IMR-90 (cell line): ENCODE measurements at regions not wholly inside any gene's neighbourhood (a gene's known extent, or its start where the extent isn't known, plus 50 kb on each side); places are given as distances from the start of the nearest gene placed in this dataset.

Source experiments
- ATAC-seq: fragments of 200-7000 bp; cut with Tn5 transposase; 2 replicates; pipeline ENCODE4 v1.9.1; 2020; ENCODE audit warnings: low read depth, mild to moderate bottlenecking, moderate library complexity
- BruUV-seq: library from RNA; stranded (reverse); fragments of 400-500 nt; replicated peaks from 2 replicates; lab custom pipeline; 2021; lab: Mats Ljungman, UMichigan
- CTCF ChIA-PET: fragments of 300-600 bp; formaldehyde crosslinking; extraction: SDS; loops from one replicate; lab custom pipeline; 2021; ENCODE audit warnings: antibody characterized with exemption; lab: Yijun Ruan, JAX
- POLR2A ChIA-PET: fragments of 300-600 bp; sonication (Branson Sonifier 250); formaldehyde crosslinking; loops from one replicate; lab custom pipeline; 2022; ENCODE audit warnings: antibody characterized with exemption; ENCODE audit not compliant: unreplicated experiment; lab: Charles Lee
- DNase-seq: peaks from one replicate; pipeline ENCODE4 v3.0.0; 2013
- H2AFZ ChIP-seq: replicated peaks from 2 replicates; pipeline ENCODE3; 2013; ENCODE audit warnings: low read length, mild to moderate bottlenecking; ENCODE audit not compliant: poor library complexity
- H2AK5ac ChIP-seq: 2 replicates; pipeline ENCODE4 v1.6.1; 2013; ENCODE audit warnings: low read depth, low read length, inconsistent platforms
- H2AK9ac ChIP-seq: replicated peaks from 2 replicates; pipeline ENCODE3; 2013; ENCODE audit warnings: mild to moderate bottlenecking, low read depth, low read length, moderate library complexity; ENCODE audit not compliant: poor library complexity
- H2BK120ac ChIP-seq: 2 replicates; pipeline ENCODE4 v1.6.1; 2013; ENCODE audit warnings: low read depth, low read length, inconsistent platforms
- H2BK15ac ChIP-seq: 3 replicates; pipeline ENCODE4 v1.6.1; 2013; ENCODE audit warnings: low read depth, low read length, inconsistent platforms
- H2BK20ac ChIP-seq: 2 replicates; pipeline ENCODE4 v1.6.1; 2013; ENCODE audit warnings: low read depth, mild to moderate bottlenecking, inconsistent platforms, low read length, moderate library complexity
- H2BK5ac ChIP-seq: 2 replicates; pipeline ENCODE4 v1.6.1; 2013; ENCODE audit warnings: mild to moderate bottlenecking, low read depth, low read length, inconsistent platforms; ENCODE audit not compliant: poor library complexity, severe bottlenecking
- H3K14ac ChIP-seq: replicated peaks from 2 replicates; pipeline ENCODE4 v1.6.1; 2013; ENCODE audit warnings: low read depth, low read length, inconsistent platforms
- H3K18ac ChIP-seq: 2 replicates; pipeline ENCODE4 v1.6.1; 2013; ENCODE audit warnings: low read depth, low read length, control low read depth
- H3K23ac ChIP-seq: 2 replicates; pipeline ENCODE4 v1.6.1; 2013; ENCODE audit warnings: low read depth, low read length, inconsistent platforms
- H3K27ac ChIP-seq: 2 replicates; pipeline ENCODE4 v1.5.1; 2013; ENCODE audit warnings: mild to moderate bottlenecking, control low read depth, low read length; ENCODE audit not compliant: insufficient read depth
- H3K27me3 ChIP-seq: 2 replicates; pipeline ENCODE4 v1.6.1; 2013; ENCODE audit warnings: low read length; ENCODE audit not compliant: control insufficient read depth, insufficient read depth
- H3K36me3 ChIP-seq: 2 replicates; pipeline ENCODE4 v1.6.1; 2013; ENCODE audit warnings: low read length, mixed read lengths; ENCODE audit not compliant: control insufficient read depth, insufficient read depth
- H3K4ac ChIP-seq: 2 replicates; pipeline ENCODE4 v1.6.1; 2013; ENCODE audit warnings: low read depth, low read length, inconsistent platforms
- H3K4me1 ChIP-seq: 2 replicates; pipeline ENCODE4 v1.6.1; 2013; ENCODE audit warnings: low read length, mixed read lengths; ENCODE audit not compliant: control insufficient read depth, insufficient read depth
- H3K4me2 ChIP-seq: 2 replicates; pipeline ENCODE4 v1.6.1; 2013; ENCODE audit warnings: low read depth, mild to moderate bottlenecking, control low read depth, low read length, moderate library complexity
- H3K4me3 ChIP-seq: 2 replicates; pipeline ENCODE4 v1.5.1; 2013; ENCODE audit warnings: low read depth, mild to moderate bottlenecking, control low read depth, low read length, moderate library complexity; ENCODE audit not compliant: insufficient read depth
- H3K56ac ChIP-seq: 2 replicates; pipeline ENCODE4 v1.6.1; 2013; ENCODE audit warnings: low read length, inconsistent platforms; ENCODE audit not compliant: insufficient read depth; ENCODE audit errors: extremely low read depth
- H3K79me1 ChIP-seq, 2 experiments: 2 replicates each; pipeline ENCODE4 v1.6.1; 2013; ENCODE audit warnings: low read length in 2 of 2, inconsistent platforms in 1 of 2, low read depth in 1 of 2
- H3K9ac ChIP-seq: 2 replicates; pipeline ENCODE4 v1.6.1; 2013; ENCODE audit warnings: low read depth, low read length, control low read depth
- H3K9me1 ChIP-seq: 2 replicates; pipeline ENCODE4 v1.6.1; 2013; ENCODE audit warnings: low read length, inconsistent platforms; ENCODE audit not compliant: insufficient read depth
- H3K9me3 ChIP-seq: 2 replicates; pipeline ENCODE4 v1.6.1; 2013; ENCODE audit warnings: low read length; ENCODE audit not compliant: control insufficient read depth, insufficient read depth
- H4K20me1 ChIP-seq: 2 replicates; pipeline ENCODE4 v1.6.1; 2013; ENCODE audit warnings: low read length, inconsistent platforms; ENCODE audit not compliant: insufficient read depth
- H4K5ac ChIP-seq: 2 replicates; pipeline ENCODE4 v1.6.1; 2013; ENCODE audit warnings: mild to moderate bottlenecking, low read depth, low read length, control low read depth
- H4K8ac ChIP-seq, 2 experiments: 2 replicates each; pipeline ENCODE4 v1.6.1; 2013; ENCODE audit warnings: low read depth in 2 of 2, low read length in 2 of 2, control low read depth in 1 of 2, inconsistent platforms in 1 of 2
- H4K91ac ChIP-seq: 2 replicates; pipeline ENCODE4 v1.6.1; 2013; ENCODE audit warnings: low read depth, low read length, inconsistent platforms; ENCODE audit not compliant: insufficient read depth
- BHLHE40 ChIP-seq: fragments of 150-350 bp; IDR thresholded peaks from 2 replicates; pipeline ENCODE4 v1.6.1; 2016; ENCODE audit warnings: mild to moderate bottlenecking, low read depth, low read length
- CEBPB ChIP-seq: IDR thresholded peaks from 2 replicates; pipeline ENCODE4 v1.6.1; 2012; ENCODE audit warnings: low read depth, low read length, improper control_type of control experiment
- CHD1 ChIP-seq: IDR thresholded peaks from 2 replicates; pipeline ENCODE4 v1.6.1; 2012; ENCODE audit warnings: low read depth, low read length, improper control_type of control experiment
- FOS ChIP-seq: fragments of 150-350 bp; IDR thresholded peaks from 2 replicates; pipeline ENCODE4 v1.6.1; 2016; ENCODE audit warnings: low read depth, low read length
- MAZ ChIP-seq: IDR thresholded peaks from 2 replicates; pipeline ENCODE4 v1.6.1; 2012; ENCODE audit warnings: low read depth, mild to moderate bottlenecking, low read length, improper control_type of control experiment, moderate library complexity, borderline replicate concordance
- MXI1 ChIP-seq: IDR thresholded peaks from 2 replicates; pipeline ENCODE4 v1.6.1; 2012; ENCODE audit warnings: low read depth, mild to moderate bottlenecking, low read length, moderate library complexity, borderline replicate concordance
- NFE2L2 ChIP-seq: fragments of 150-350 bp; IDR thresholded peaks from 2 replicates; pipeline ENCODE4 v1.6.1; 2016; ENCODE audit warnings: low read depth, mild to moderate bottlenecking, low read length
- RCOR1 ChIP-seq: IDR thresholded peaks from 2 replicates; pipeline ENCODE4 v1.6.1; 2012; ENCODE audit warnings: mild to moderate bottlenecking, low read length, improper control_type of control experiment; ENCODE audit not compliant: insufficient replicate concordance
- RFX5 ChIP-seq: IDR thresholded peaks from 2 replicates; pipeline ENCODE4 v1.8.0; 2012; ENCODE audit warnings: low read depth, mild to moderate bottlenecking, low read length, moderate library complexity
- SMC3 ChIP-seq: fragments of 150-350 bp; IDR thresholded peaks from 2 replicates; pipeline ENCODE4 v1.6.1; 2016; ENCODE audit warnings: low read depth, mild to moderate bottlenecking, antibody characterized with exemption, low read length, moderate library complexity
- WGBS, 2 experiments: methylation state at CpG; one replicate each; pipeline versions ENCODE4 v1.1.5 to v1.1.7; 2013; ENCODE audit warnings: missing lambda C conversion rate in 2 of 2; ENCODE audit not compliant: insufficient read length in 1 of 2; ENCODE audit errors: extremely low coverage in 2 of 2; 5-methylcytosine and 5-hydroxymethylcytosine counted together
- dilution Hi-C: fragments of 300-500 bp; cut with HindIII; formaldehyde crosslinking; loops from one replicate; pipeline ENCODE4 v1.14.3; 2018; ENCODE audit warnings: low sequenced_read_pairs; ENCODE audit not compliant: unreplicated experiment
- in situ Hi-C: fragments of 300-500 bp; cut with MboI; formaldehyde crosslinking; loops from 3 replicates; pipeline ENCODE4 v1.14.3; 2019; ENCODE audit warnings: low sequenced_read_pairs, inconsistent platforms, mixed read lengths
- intact Hi-C: fragments of 100-400 bp; cut with micrococcal nuclease; formaldehyde crosslinking; loops from 2 replicates; pipeline ENCODE4 v1.10.0; 2022
- TF ChIP-seq, protein P1 (sequence below): fragments of 150-350 bp; IDR thresholded peaks from 2 replicates; pipeline ENCODE4 v1.6.1; 2017; ENCODE audit warnings: mild to moderate bottlenecking, antibody characterized with exemption, low read length, low read depth

- H2AK5ac ChIP-seq = no peak overlapping the region
- H3K4me1 ChIP-seq = peaks cover 5% of the 10 kb centered on the region
- H3K79me1 ChIP-seq = no peaks in the 10 kb centered on the region
- H2BK5ac ChIP-seq = no peak overlapping the region
- H2BK20ac ChIP-seq = no peak overlapping the region
- H2AFZ ChIP-seq = no peak overlapping the region
- no peak overlapping the region for H3K4me3 ChIP-seq
- no peak overlapping the region for H3K18ac ChIP-seq
- POLR2A ChIA-PET = no interaction called here
- BruUV-seq = no TSS peak
- no peak overlapping the region for H3K9ac ChIP-seq
- no peaks in the 10 kb centered on the region for H3K36me3 ChIP-seq
- no peak overlapping the region for H2AK9ac ChIP-seq
- no peak for TF ChIP-seq RFX5
- no peak for TF ChIP-seq FOS
- TF ChIP-seq MXI1 = no peak
- no peak for TF ChIP-seq SMC3
- no peak for TF ChIP-seq BHLHE40
- TF ChIP-seq NFE2L2 = no peak
- TF ChIP-seq, protein P1, sequence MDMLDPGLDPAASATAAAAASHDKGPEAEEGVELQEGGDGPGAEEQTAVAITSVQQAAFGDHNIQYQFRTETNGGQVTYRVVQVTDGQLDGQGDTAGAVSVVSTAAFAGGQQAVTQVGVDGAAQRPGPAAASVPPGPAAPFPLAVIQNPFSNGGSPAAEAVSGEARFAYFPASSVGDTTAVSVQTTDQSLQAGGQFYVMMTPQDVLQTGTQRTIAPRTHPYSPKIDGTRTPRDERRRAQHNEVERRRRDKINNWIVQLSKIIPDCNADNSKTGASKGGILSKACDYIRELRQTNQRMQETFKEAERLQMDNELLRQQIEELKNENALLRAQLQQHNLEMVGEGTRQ = no peak
- TF ChIP-seq CHD1 = no peak
- TF ChIP-seq CEBPB = no peak
- TF ChIP-seq RCOR1 = no peak
- TF ChIP-seq MAZ = no peak
- no peak overlapping the region for H3K27ac ChIP-seq
- no peak overlapping the region for H3K14ac ChIP-seq
- intact Hi-C loops (loop anchor here (10.0 kb wide), 1 partner anchor 131 kb away; the partner anchor contains the start of gene ARL4C), dilution Hi-C loops (no loop called here), in situ Hi-C loops (no loop called here)
- H2BK15ac ChIP-seq = no peak overlapping the region
- peaks cover 6% of the 10 kb centered on the region; the same call in 1 of the 2 replicates for H3K9me1 ChIP-seq
- H4K20me1 ChIP-seq = no peaks in the 10 kb centered on the region
- no peak overlapping the region for H3K4ac ChIP-seq
- no peak overlapping the region for H3K56ac ChIP-seq
- no peak overlapping the region for H4K91ac ChIP-seq
- no peak overlapping the region for H2BK120ac ChIP-seq
- WGBS, 2 experiments = 100% methylated on average over 1 of the region's 10 CpGs; no CpG with 5 or more reads in 1 of the 2 experiments
- ATAC-seq (no peak), DNase-seq (no peak)
- no peak overlapping the region for H4K8ac ChIP-seq
- H4K5ac ChIP-seq = no peak overlapping the region
- H3K23ac ChIP-seq = no peak overlapping the region
- peaks cover 4% of the 10 kb centered on the region; the same call in 1 of the 2 replicates for H3K27me3 ChIP-seq
- CTCF ChIA-PET = interaction anchor here (1.4 kb wide), 1 partner anchor 10 kb away, joined by 3 read pairs; no protein-coding TSS in a partner anchor
- H3K4me2 ChIP-seq = no peak overlapping the region
- H3K9me3 ChIP-seq = no peaks in the 10 kb centered on the region
These were observed 133.1 kb downstream of the ARL4C start for GRCh38 chr2:234363647-234364294.
